Bronchial epithelial cell (primary cell): ENCODE measurements at regions not wholly inside any gene's neighbourhood (a gene's known extent, or its start where the extent isn't known, plus 50 kb on each side); places are given as distances from the start of the nearest gene placed in this dataset.
A peak's percentile ranks its signal among the peaks of the same experiment; 100 is the strongest.

Experiments
- DNase-seq: peaks from one replicate; pipeline ENCODE4 v3.0.0-alpha.2; 2010; ENCODE audit warnings: low read depth
- FAIRE-seq: peaks from 2 replicates; lab custom pipeline; 2011; peaks lifted over from hg19 to GRCh38; lab: Jason Lieb, UNC
- H3K27me3 ChIP-seq: 2 replicates; pipeline ENCODE4 v1.5.1; 2011; ENCODE audit warnings: low read length; ENCODE audit not compliant: control insufficient read depth, insufficient read depth
- H3K36me3 ChIP-seq: 2 replicates; pipeline ENCODE4 v1.5.1; 2011; ENCODE audit warnings: low read length; ENCODE audit not compliant: control insufficient read depth, insufficient read depth
- H3K4me3 ChIP-seq: 2 replicates; pipeline ENCODE4 v1.5.1; 2011; ENCODE audit warnings: mild to moderate bottlenecking, low read depth, low read length, control low read depth
- CTCF ChIP-seq: IDR thresholded peaks from 2 replicates; pipeline ENCODE4 v1.5.1; 2011; ENCODE audit warnings: mild to moderate bottlenecking, moderate library complexity, low read length, control low read depth, inconsistent platforms; ENCODE audit not compliant: insufficient read depth, severe bottlenecking

DNA sequence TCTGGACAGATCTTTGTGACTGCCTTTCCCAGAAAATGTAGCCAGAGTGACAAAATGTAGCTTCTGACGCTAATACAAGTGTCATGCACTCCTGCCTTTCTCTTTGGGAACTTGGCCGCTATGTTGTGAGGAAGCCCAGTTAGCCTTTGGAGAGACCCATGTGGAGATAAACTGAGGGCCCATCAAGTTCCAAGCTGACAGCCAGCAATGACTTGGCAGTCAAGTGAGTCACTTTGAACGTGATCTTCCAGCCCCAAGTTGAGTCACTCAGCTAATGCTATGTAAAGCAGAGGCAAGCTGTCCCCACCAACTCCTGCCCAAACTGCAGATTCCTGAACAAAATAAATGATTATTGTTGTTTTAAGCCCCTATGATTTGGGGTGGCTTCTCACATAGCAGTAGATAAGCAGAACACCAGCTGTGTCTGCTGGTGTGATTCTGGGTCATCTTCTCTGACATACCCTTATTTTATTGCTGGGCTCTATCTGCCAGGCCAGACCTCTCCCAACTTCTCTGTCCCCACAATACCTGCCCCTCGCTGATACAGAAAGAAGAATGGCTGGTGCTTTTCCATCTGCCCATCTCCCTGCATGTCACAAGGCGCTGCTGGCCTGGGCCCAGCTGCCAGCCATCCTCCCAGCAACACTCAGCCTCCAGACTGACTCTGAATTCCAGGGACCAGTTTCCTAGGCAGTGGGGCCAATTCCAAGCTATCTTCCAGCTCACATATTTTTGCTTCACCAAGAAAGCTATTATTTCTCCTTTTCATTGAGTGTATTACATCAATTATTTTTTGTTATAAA lies 274.8 kb downstream of the LRFN2 start:
- DNase-seq (peak; percentile 64), FAIRE-seq (no peak)
- Histone ChIP-seq H3K27me3 (no peaks in the 10 kb centered on the region), H3K36me3 (no peaks in the 10 kb centered on the region), H3K4me3 (no peak overlapping the region)
- TF ChIP-seq CTCF: no peak

GRCh38 chr6:40308533-40309306 lies 278.4 kb downstream of the LRFN2 start:
- DNase-seq (peak; percentile 37), FAIRE-seq (no peak)
- TF ChIP-seq CTCF: peak; percentile 90
- Histone ChIP-seq H3K36me3 (no peaks in the 10 kb centered on the region), H3K4me3 (no peak overlapping the region), H3K27me3 (no peaks in the 10 kb centered on the region)

DNA sequence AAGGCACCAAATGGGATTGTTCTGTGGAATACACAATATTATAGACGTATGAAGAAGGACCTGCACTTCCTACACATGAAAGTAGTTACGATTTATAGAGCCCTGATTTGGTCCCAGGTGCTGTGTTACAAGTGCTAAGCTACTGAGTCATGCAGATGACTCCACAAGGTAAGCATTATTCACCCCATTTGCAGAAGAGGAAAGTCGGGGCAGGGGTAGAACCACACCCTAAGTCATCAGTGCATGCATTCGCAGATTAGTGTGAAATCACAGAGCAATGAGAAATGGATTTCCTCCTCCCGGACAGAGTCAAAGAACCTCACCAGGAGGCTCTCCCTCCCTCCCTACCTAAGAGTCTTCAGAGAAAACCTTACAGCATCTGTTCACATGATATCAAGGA lies 279.5 kb downstream of the LRFN2 start:
- no peak for TF ChIP-seq CTCF
- FAIRE-seq (no peak), DNase-seq (peak; percentile 44)
- Histone ChIP-seq H3K36me3 (no peaks in the 10 kb centered on the region), H3K27me3 (no peaks in the 10 kb centered on the region), H3K4me3 (no peak overlapping the region)

GRCh38 chr6:40302856-40303454 lies 284.2 kb downstream of the LRFN2 start:
- no peak overlapping the region for H3K4me3 ChIP-seq
- no peak for TF ChIP-seq CTCF
- no peaks in the 10 kb centered on the region for H3K27me3 ChIP-seq
- H3K36me3 ChIP-seq: no peaks in the 10 kb centered on the region
- no peak for DNase-seq
- FAIRE-seq: no peak

DNA sequence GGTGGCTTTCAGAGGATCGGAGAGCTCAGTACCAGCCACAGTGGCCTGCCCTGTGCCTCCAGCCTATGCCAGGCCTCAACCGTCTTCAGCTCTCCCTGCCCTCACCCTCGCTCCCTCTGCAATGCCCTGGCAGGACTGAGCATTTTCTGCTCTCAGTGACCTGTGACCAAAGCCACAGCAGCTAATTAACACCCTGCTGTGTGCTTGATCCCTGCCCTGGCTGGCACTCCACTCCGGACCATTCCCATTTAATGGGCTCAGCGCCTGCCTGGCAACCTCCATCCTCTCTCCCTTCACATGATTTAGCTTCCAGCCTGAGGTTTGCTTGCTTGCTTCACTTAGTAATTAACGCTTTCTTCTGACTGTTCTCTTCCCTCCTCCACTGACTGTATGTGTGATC lies 287.5 kb downstream of the LRFN2 start:
- DNase-seq: no peak
- peak; percentile 40 for FAIRE-seq
- Histone ChIP-seq H3K27me3 (no peaks in the 10 kb centered on the region), H3K36me3 (no peaks in the 10 kb centered on the region), H3K4me3 (no peak overlapping the region)
- no peak for TF ChIP-seq CTCF
